Breast epithelium (tissue), 3 donors: ENCODE measurements at regions not wholly inside any gene's neighbourhood (a gene's known extent, or its start where the extent isn't known, plus 50 kb on each side); places are given as distances from the start of the nearest gene placed in this dataset.

ENCODE experiments used
- POLR2A ChIP-seq: fragments of 450-650 bp; IDR thresholded peaks from one replicate; pipeline ENCODE4 v1.6.1; 2016; ENCODE audit warnings: antibody characterized with exemption, mild to moderate bottlenecking, moderate library complexity
- TF ChIP-seq, protein P1 (sequence below), 3 donors: fragments of 450-650 bp; IDR thresholded peaks; one replicate each; pipeline ENCODE4 v1.5.1; 2016 to 2017; ENCODE audit warnings: antibody characterized with exemption in 3 of 3, mild to moderate bottlenecking in 3 of 3, moderate library complexity in 3 of 3

DNA sequence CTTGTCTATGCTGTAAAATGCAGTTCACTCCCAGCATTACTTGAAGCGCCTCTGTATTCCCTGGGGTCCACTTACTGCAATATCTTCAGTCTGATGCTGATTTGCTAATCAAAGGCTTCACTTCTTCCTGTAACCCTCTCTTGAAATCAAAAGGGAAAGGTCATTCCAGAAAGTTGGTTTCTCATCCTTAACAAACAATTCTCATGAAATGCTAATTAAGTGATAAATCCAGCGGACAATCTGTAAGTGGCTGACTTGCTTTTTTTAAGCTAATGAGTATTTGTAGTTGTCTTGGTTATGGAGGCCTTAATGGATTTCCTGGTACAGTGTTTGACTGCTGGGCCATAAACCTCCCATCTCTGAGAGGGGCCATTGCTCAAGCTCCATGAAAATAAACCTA, 499.6 kb upstream of the HS6ST1 start:
- TF ChIP-seq, protein P1, sequence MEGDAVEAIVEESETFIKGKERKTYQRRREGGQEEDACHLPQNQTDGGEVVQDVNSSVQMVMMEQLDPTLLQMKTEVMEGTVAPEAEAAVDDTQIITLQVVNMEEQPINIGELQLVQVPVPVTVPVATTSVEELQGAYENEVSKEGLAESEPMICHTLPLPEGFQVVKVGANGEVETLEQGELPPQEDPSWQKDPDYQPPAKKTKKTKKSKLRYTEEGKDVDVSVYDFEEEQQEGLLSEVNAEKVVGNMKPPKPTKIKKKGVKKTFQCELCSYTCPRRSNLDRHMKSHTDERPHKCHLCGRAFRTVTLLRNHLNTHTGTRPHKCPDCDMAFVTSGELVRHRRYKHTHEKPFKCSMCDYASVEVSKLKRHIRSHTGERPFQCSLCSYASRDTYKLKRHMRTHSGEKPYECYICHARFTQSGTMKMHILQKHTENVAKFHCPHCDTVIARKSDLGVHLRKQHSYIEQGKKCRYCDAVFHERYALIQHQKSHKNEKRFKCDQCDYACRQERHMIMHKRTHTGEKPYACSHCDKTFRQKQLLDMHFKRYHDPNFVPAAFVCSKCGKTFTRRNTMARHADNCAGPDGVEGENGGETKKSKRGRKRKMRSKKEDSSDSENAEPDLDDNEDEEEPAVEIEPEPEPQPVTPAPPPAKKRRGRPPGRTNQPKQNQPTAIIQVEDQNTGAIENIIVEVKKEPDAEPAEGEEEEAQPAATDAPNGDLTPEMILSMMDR (IDR thresholded peaks at IDR 0.05) = no peak
- no peak for TF ChIP-seq POLR2A
